GM12892 (cell line): ENCODE measurements at regions not wholly inside any gene's neighbourhood (a gene's known extent, or its start where the extent isn't known, plus 50 kb on each side); places are given as distances from the start of the nearest gene placed in this dataset.

Experiments used
- POLR2A ChIP-seq: IDR thresholded peaks from 2 replicates; pipeline ENCODE4 v1.6.1; 2011; ENCODE audit warnings: low read depth, low read length, control low read depth
- POLR2AphosphoS5 ChIP-seq: IDR thresholded peaks from 2 replicates; pipeline ENCODE4 v1.6.1; 2011; ENCODE audit warnings: low read depth, low read length, control low read depth
- TAF1 ChIP-seq: IDR thresholded peaks from 2 replicates; pipeline ENCODE4 v1.6.1; 2011; ENCODE audit warnings: low read depth, mild to moderate bottlenecking, control low read depth, low read length, borderline replicate concordance

DNA sequence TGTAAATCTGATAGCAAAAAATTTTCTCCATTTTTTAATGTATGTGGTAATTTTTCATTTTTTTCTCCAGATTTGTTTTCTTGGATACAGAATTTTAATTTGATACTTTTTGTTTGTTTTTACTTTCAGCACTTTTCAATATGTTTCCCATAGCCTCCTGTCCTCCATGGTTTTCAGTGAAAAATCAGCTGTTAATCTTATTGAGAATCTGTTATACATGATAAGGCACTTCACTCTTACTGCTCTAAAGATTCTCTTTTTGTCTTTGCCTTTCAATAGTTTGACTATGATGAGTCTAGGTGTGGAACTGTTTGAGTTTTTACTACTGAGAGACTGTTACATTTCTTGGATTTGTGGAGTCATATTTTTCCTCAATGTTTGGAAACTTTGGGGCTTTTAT is 455.7 kb upstream of the NUDT12 start:
- TF ChIP-seq TAF1 (no peak), POLR2AphosphoS5 (no peak), POLR2A (no peak)
